ENCODE measurements at regions not wholly inside any gene's neighbourhood (a gene's known extent, or its start where the extent isn't known, plus 50 kb on each side); places are given as distances from the start of the nearest gene placed in this dataset.

- no peak for DNase-seq
Observed at GRCh38 chr14:58816416-58817115, 178.8 kb downstream of the DACT1 start.

- no peak for DNase-seq
Observed at GRCh38 chr14:58817846-58818245, 180.1 kb downstream of the DACT1 start.

GRCh38 chr14:58820032-58820431 lies 182.3 kb downstream of the DACT1 start:
- DNase-seq, result no peak

- DNase-seq, result no peak
Observed at GRCh38 chr14:58821421-58821820, 183.7 kb downstream of the DACT1 start.

GRCh38 chr14:58822856-58823255 lies 185.1 kb downstream of the DACT1 start:
- no peak for DNase-seq

GRCh38 chr14:58823312-58823711 lies 185.6 kb downstream of the DACT1 start:
- DNase-seq, result no peak

GRCh38 chr14:58824106-58824505 lies 186.3 kb downstream of the DACT1 start:
- DNase-seq, result no peak

GRCh38 chr14:58824796-58825195 lies 187.0 kb downstream of the DACT1 start:
- no peak for DNase-seq

GRCh38 chr14:58825606-58826005 lies 187.8 kb downstream of the DACT1 start:
- no peak for DNase-seq

- DNase-seq, result no peak
Observed at GRCh38 chr14:58826845-58827686, 189.3 kb downstream of the DACT1 start.

GRCh38 chr14:58828298-58828697 lies 190.5 kb downstream of the DACT1 start:
- no peak for DNase-seq

- DNase-seq, result no peak
Observed at GRCh38 chr14:58829594-58829993, 191.8 kb downstream of the DACT1 start.

- DNase-seq, result no peak
Observed at GRCh38 chr14:58830121-58830520, 192.4 kb downstream of the DACT1 start.

- no peak for DNase-seq
Observed at GRCh38 chr14:58832095-58832521, 194.3 kb downstream of the DACT1 start.

- no peak for DNase-seq
Observed at GRCh38 chr14:58833634-58834378, 196.0 kb downstream of the DACT1 start.

GRCh38 chr14:58836303-58836974 lies 198.7 kb downstream of the DACT1 start:
- no peak for DNase-seq

GRCh38 chr14:58839233-58839632 lies 201.5 kb downstream of the DACT1 start:
- DNase-seq, result no peak

- DNase-seq, result no peak
Observed at GRCh38 chr14:58844544-58844943, 206.8 kb downstream of the DACT1 start.

- DNase-seq, result no peak
Observed at GRCh38 chr14:58846682-58847465, 209.1 kb downstream of the DACT1 start.

GRCh38 chr14:58848365-58848764 lies 210.6 kb downstream of the DACT1 start:
- DNase-seq, result no peak

GRCh38 chr14:58849601-58850000 lies 211.8 kb downstream of the DACT1 start:
- DNase-seq, result no peak

GRCh38 chr14:58850011-58850410 lies 212.2 kb downstream of the DACT1 start:
- DNase-seq, result no peak

All from activated naive CD4-positive, alpha-beta T cell (primary cell).